Right ventricle myocardium superior (tissue), 1 donor: ENCODE measurements at regions not wholly inside any gene's neighbourhood (a gene's known extent, or its start where the extent isn't known, plus 50 kb on each side); places are given as distances from the start of the nearest gene placed in this dataset.

Experiments
- ATAC-seq: fragments of 200-7000 bp; cut with Tn5 transposase; one replicate; pipeline ENCODE4 v1.9.1; 2020; ENCODE audit warnings: mild to moderate bottlenecking; ENCODE audit not compliant: poor library complexity
- DNase-seq: peaks from one replicate; pipeline ENCODE4 v3.0.0-alpha.2; 2020
- intact Hi-C: fragments of 100-400 bp; cut with DNase I; formaldehyde crosslinking; loops from one replicate; pipeline ENCODE4 v1.11.2; 2022
- donor health status: DM: no; HTN: yes; CAD: no; lungs with severe emphysema.

DNA sequence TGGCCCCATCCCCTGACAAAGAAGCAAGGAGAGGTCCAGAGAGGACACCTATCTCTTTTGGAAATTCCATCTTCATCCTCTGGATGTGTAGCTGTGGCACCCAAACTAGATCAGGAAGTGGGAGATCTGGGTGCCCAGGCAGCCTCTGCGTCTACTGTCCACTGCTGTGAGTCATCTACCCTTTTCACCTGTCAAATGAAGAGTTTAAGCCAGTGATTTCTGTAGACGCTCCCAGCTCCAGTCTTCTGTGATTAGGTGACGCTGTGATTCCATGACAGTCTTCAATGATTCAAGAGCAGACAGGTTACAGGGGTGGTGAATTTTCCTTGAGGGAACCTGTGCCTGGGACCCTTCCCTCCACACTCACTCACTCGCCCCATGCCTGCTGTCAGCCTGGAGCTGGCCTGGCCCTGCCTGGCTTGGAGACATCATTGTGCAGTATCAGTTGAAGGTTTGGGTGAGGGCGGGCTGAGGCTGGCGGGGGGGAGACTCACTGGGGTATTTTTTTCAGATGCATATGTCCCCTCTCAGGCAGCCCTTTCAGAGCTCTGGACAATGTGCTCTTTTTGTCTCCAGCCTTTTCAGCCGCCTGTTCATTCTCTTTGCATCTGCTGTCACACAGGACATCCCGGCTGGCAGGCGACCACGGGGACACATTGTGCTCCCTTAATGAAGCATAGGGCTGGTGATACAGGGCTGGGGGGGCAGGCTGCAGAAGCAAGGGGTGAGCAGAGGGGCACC is 56.8 kb upstream of the PARP11 start:
- no peak for ATAC-seq

GRCh38 chr12:3928538-3929184 is 55.5 kb upstream of the PARP11 start:
- no peak for ATAC-seq
- intact Hi-C loops: no loop called here
- DNase-seq: no peak

More for the DNA sequence above, 56.8 kb upstream of the PARP11 start:
- intact Hi-C loops: no loop called here
- DNase-seq: no peak

DNA sequence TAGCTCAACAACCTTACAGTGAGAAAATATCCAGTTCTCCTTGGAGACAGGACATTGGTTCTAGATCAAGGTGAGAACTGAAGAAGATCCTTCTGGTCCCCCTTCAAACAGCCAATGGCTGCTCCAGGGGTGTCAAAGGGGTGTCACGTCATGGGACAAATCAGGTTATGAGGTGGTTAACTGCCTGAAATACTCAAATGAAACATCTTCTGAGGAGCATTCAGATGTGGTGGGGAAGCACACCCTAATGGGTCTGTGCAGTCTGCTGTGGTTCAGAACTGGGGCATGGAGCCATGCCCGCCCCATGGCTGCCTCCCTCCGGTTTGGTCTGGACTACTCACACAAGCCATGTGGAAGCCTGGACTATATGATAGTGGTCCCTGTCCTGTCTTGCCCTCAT is 52.4 kb upstream of the PARP11 start:
- ATAC-seq (no peak), DNase-seq (no peak)
- intact Hi-C loops: no loop called here

DNA sequence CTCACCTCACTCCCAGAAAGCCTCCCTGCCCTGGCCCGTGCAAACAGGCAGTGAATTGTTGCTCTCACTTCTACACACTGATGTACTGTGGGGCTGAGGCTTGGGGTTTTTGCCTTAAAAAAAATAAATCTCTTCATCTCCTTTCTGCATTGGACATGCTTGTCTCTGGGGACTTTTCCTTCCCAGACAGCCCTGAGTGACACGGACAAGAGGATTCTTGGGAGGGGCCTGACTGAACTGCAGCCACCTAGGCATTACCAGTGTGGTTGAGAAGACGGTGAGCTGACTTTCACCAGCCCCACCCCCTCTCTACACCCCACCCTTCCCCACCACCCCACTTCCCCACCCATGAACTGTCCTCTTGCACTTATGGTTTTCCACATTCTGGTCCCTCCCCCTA is 51.6 kb upstream of the PARP11 start:
- no peak for DNase-seq
- ATAC-seq: no peak
- intact Hi-C loops: no loop called here

DNA sequence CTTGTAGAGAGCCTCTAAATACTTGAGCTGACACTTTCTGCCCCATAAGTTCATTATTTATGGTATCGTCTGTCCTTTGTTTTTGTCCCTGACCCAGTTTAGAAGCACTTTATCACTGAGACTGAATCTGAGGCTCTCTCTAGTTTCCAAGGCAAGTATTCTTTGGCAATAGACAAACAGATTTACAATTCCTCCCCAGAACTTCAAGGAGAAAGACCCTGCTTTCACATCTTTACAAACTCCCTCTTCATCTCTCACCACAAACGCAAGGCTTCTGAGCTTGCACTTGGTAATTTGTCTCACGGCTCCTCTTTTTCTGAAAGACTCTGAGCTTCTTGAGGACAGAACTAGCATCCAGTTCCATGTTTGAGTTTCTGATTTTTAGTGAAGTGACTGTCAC is 49.8 kb upstream of the PARP11 start:
- DNase-seq (no peak), ATAC-seq (no peak)
- intact Hi-C loops: no loop called here
